Cardiac fibroblast (primary cell): ENCODE measurements at regions not wholly inside any gene's neighbourhood (a gene's known extent, or its start where the extent isn't known, plus 50 kb on each side); places are given as distances from the start of the nearest gene placed in this dataset.
"Not testable (repeated sequence)": the region's sequence is repeated elsewhere in the genome, so short reads cannot be mapped to it uniquely, and the experiment has no call there.

Source experiments
- DNase-seq, 2 donors: peaks; one replicate each; pipeline versions ENCODE4 v3.0.0 to v3.0.0-alpha.2; 2010; ENCODE audit warnings: low read depth in 2 of 2
- H3K4me3 ChIP-seq, 2 donors: replicated peaks in 1 of 2; 1 replicate in 1 of 2; 2 replicates in 1 of 2; pipeline ENCODE4 v1.5.1; 2011; ENCODE audit warnings: low read depth in 2 of 2, low read length in 2 of 2, mild to moderate bottlenecking in 2 of 2, moderate library complexity in 1 of 2
- TF ChIP-seq, protein P1 (sequence below): IDR thresholded peaks from one replicate; pipeline ENCODE4 v1.5.1; 2011; ENCODE audit warnings: low read depth, mild to moderate bottlenecking, low read length, inconsistent platforms

DNA sequence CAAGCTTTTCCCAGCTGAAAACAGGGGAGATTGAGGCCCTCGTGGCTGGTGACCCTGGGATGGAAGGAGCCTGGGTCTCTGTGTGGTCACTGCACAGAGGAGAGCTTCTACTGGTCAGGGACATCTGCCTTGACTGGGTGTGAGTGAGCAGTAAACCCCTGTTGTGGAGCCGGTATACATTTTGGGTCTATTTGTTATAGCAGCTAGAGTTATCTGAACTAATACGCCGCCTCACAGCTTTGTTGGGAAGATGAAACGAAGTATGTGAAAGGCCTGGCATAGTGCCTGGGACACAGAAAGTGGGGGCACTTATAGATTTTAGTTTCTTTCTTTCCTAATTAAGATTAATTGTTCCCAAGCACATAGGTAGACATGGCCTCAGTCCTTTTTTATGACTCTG is 72.2 kb upstream of the HPCAL1 start:
- DNase-seq = no peak
- TF ChIP-seq, protein P1, sequence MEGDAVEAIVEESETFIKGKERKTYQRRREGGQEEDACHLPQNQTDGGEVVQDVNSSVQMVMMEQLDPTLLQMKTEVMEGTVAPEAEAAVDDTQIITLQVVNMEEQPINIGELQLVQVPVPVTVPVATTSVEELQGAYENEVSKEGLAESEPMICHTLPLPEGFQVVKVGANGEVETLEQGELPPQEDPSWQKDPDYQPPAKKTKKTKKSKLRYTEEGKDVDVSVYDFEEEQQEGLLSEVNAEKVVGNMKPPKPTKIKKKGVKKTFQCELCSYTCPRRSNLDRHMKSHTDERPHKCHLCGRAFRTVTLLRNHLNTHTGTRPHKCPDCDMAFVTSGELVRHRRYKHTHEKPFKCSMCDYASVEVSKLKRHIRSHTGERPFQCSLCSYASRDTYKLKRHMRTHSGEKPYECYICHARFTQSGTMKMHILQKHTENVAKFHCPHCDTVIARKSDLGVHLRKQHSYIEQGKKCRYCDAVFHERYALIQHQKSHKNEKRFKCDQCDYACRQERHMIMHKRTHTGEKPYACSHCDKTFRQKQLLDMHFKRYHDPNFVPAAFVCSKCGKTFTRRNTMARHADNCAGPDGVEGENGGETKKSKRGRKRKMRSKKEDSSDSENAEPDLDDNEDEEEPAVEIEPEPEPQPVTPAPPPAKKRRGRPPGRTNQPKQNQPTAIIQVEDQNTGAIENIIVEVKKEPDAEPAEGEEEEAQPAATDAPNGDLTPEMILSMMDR = no peak
- no peak overlapping the region for H3K4me3 ChIP-seq

- not testable (repeated sequence) for DNase-seq, H3K4me3 ChIP-seq
Measured at GRCh38 chr2:10230921-10231320, 71.8 kb upstream of the HPCAL1 start.

DNA sequence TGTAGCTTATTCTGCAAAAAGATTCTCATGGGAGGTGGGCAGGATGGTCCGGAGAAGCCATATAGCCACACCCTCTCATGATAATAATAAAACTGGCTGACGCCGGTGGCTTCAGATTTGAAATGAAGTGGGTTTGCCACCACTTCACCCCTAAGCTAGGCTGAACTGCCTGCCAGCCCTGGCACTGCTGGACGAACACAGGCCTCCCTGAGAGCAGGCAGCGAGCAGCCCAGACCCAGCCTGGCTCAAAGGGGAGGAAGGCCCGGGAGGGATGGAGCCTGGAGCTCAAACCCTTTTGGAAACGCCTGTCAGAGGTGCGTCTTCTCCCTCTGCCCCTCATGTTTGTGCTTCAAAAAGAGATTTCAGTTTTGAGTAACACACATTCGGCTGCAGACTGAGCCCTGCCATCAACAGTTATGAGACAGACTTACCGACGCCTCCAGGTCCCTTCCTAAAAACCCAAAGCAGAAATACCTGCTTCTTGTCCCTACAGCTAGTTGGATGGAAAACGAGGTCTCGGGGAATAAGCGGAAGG is 71.1 kb upstream of the HPCAL1 start:
- TF ChIP-seq, protein P1 = no peak
- no peak overlapping the region for H3K4me3 ChIP-seq
- DNase-seq = no peak

GRCh38 chr2:10232096-10232815 is 70.4 kb upstream of the HPCAL1 start:
- H3K4me3 ChIP-seq = no peak overlapping the region
- no peak for DNase-seq
- TF ChIP-seq, protein P1 = no peak

- TF ChIP-seq, protein P1 = no peak
- no peak overlapping the region for H3K4me3 ChIP-seq
- no peak for DNase-seq
Measured at GRCh38 chr2:10233131-10234012, 69.3 kb upstream of the HPCAL1 start.

- H3K4me3 ChIP-seq = no peak overlapping the region
- no peak for DNase-seq
- TF ChIP-seq, protein P1 = peak; percentile 9
Measured at GRCh38 chr2:10234013-10234306, 68.7 kb upstream of the HPCAL1 start.

- DNase-seq = peak in 1 of 2 donors; percentile 13
- H3K4me3 ChIP-seq = no peak overlapping the region
- TF ChIP-seq, protein P1 = no peak
Measured at GRCh38 chr2:10234409-10235094, 68.2 kb upstream of the HPCAL1 start.
